ENCODE measurements at regions not wholly inside any gene's neighbourhood (a gene's known extent, or its start where the extent isn't known, plus 50 kb on each side); places are given as distances from the start of the nearest gene placed in this dataset.

GRCh38 chr6:100185615-100186014 is 191.6 kb upstream of the MCHR2 start:
- TF ChIP-seq CTCF (IDR thresholded peaks at IDR 0.05): no peak
- no peaks in the 10 kb centered on the region for H3K36me3 Mint-ChIP-seq (ENCODE audit: unreplicated experiment)

GRCh38 chr6:100184473-100184872 is 190.4 kb upstream of the MCHR2 start:
- Mint-ChIP-seq H3K27me3 (ENCODE audit: unreplicated experiment) (no peaks in the 10 kb centered on the region), H3K9me3 (ENCODE audit: unreplicated experiment) (no peaks in the 10 kb centered on the region), H3K27ac (ENCODE audit: unreplicated experiment) (peak overlapping the region; percentile 33), H3K4me3 (ENCODE audit: unreplicated experiment) (no peak overlapping the region), H3K36me3 (ENCODE audit: unreplicated experiment) (no peaks in the 10 kb centered on the region), H3K4me1 (ENCODE audit: unreplicated experiment) (peaks cover 21% of the 10 kb centered on the region)
- TF ChIP-seq CTCF (IDR thresholded peaks at IDR 0.05): no peak
- DNase-seq (ENCODE audit: extremely low spot score, unreplicated experiment): no peak

More at GRCh38 chr6:100185615-100186014, 191.6 kb upstream of the MCHR2 start:
- Mint-ChIP-seq H3K9me3 (ENCODE audit: unreplicated experiment) (no peaks in the 10 kb centered on the region), H3K4me1 (ENCODE audit: unreplicated experiment) (peaks cover 23% of the 10 kb centered on the region), H3K27ac (ENCODE audit: unreplicated experiment) (no peak overlapping the region), H3K4me3 (ENCODE audit: unreplicated experiment) (no peak overlapping the region), H3K27me3 (ENCODE audit: unreplicated experiment) (no peaks in the 10 kb centered on the region)
- DNase-seq (ENCODE audit: extremely low spot score, unreplicated experiment): no peak

- Mint-ChIP-seq H3K27me3 (ENCODE audit: unreplicated experiment) (no peaks in the 10 kb centered on the region), H3K4me1 (ENCODE audit: unreplicated experiment) (peaks cover 30% of the 10 kb centered on the region), H3K36me3 (ENCODE audit: unreplicated experiment) (no peaks in the 10 kb centered on the region), H3K27ac (ENCODE audit: unreplicated experiment) (no peak overlapping the region), H3K4me3 (ENCODE audit: unreplicated experiment) (no peak overlapping the region), H3K9me3 (ENCODE audit: unreplicated experiment) (no peaks in the 10 kb centered on the region)
- TF ChIP-seq CTCF (IDR thresholded peaks at IDR 0.05): no peak
- DNase-seq (ENCODE audit: extremely low spot score, unreplicated experiment): no peak
These were observed 188.3 kb upstream of the MCHR2 start for GRCh38 chr6:100182313-100182712.

- no peak for TF ChIP-seq CTCF (IDR thresholded peaks at IDR 0.05)
These were observed 187.3 kb upstream of the MCHR2 start for GRCh38 chr6:100181309-100181708.

GRCh38 chr6:100179576-100179975 is 185.6 kb upstream of the MCHR2 start:
- peaks cover 52% of the 10 kb centered on the region for H3K4me1 Mint-ChIP-seq (ENCODE audit: unreplicated experiment)
- H3K27me3 Mint-ChIP-seq (ENCODE audit: unreplicated experiment): no peaks in the 10 kb centered on the region
- no peak for DNase-seq (ENCODE audit: extremely low spot score, unreplicated experiment)
- no peak overlapping the region for H3K27ac Mint-ChIP-seq (ENCODE audit: unreplicated experiment)
- TF ChIP-seq CTCF (IDR thresholded peaks at IDR 0.05): no peak
- H3K4me3 Mint-ChIP-seq (ENCODE audit: unreplicated experiment): no peak overlapping the region
- no peaks in the 10 kb centered on the region for H3K36me3 Mint-ChIP-seq (ENCODE audit: unreplicated experiment)
- no peaks in the 10 kb centered on the region for H3K9me3 Mint-ChIP-seq (ENCODE audit: unreplicated experiment)

More at GRCh38 chr6:100181309-100181708, 187.3 kb upstream of the MCHR2 start:
- Mint-ChIP-seq H3K27me3 (ENCODE audit: unreplicated experiment) (no peaks in the 10 kb centered on the region), H3K4me1 (ENCODE audit: unreplicated experiment) (peaks cover 40% of the 10 kb centered on the region), H3K4me3 (ENCODE audit: unreplicated experiment) (no peak overlapping the region), H3K36me3 (ENCODE audit: unreplicated experiment) (no peaks in the 10 kb centered on the region), H3K9me3 (ENCODE audit: unreplicated experiment) (no peaks in the 10 kb centered on the region), H3K27ac (ENCODE audit: unreplicated experiment) (no peak overlapping the region)
- no peak for DNase-seq (ENCODE audit: extremely low spot score, unreplicated experiment)

All from osteocyte (in vitro differentiated cells).